Endothelial cell of umbilical vein (primary cell): ENCODE measurements at regions not wholly inside any gene's neighbourhood (a gene's known extent, or its start where the extent isn't known, plus 50 kb on each side); places are given as distances from the start of the nearest gene placed in this dataset.

Source experiments
- EZH2 ChIP-seq: IDR thresholded peaks from 2 replicates; pipeline ENCODE4 v1.6.1; 2012; ENCODE audit warnings: borderline replicate concordance, low read depth, mild to moderate bottlenecking, moderate library complexity, low read length, inconsistent platforms; ENCODE audit not compliant: severe bottlenecking
- FOS ChIP-seq: IDR thresholded peaks from 2 replicates; pipeline ENCODE4 v1.6.1; 2011; ENCODE audit warnings: mild to moderate bottlenecking, low read length, moderate library complexity, borderline replicate concordance; ENCODE audit not compliant: insufficient read depth
- GATA2 ChIP-seq: IDR thresholded peaks from 2 replicates; pipeline ENCODE4 v1.7.0; 2011; ENCODE audit warnings: low read depth, mild to moderate bottlenecking, moderate library complexity, mixed read lengths, low read length; ENCODE audit not compliant: insufficient read length, insufficient read depth
- JUN ChIP-seq: IDR thresholded peaks from 2 replicates; pipeline ENCODE4 v1.6.1; 2011; ENCODE audit warnings: borderline replicate concordance, low read depth; ENCODE audit not compliant: insufficient read length, insufficient read depth
- MYC ChIP-seq: IDR thresholded peaks from one replicate; pipeline ENCODE4 v1.6.1; 2011; ENCODE audit warnings: mild to moderate bottlenecking, low read depth, low read length
- POLR2A ChIP-seq: IDR thresholded peaks from 2 replicates; pipeline ENCODE4 v1.6.1; 2012; ENCODE audit warnings: low read depth, mild to moderate bottlenecking, control low read depth, low read length
- POLR2AphosphoS5 ChIP-seq: IDR thresholded peaks from 2 replicates; pipeline ENCODE4 v1.6.1; 2012; ENCODE audit warnings: low read depth, mild to moderate bottlenecking, control low read depth, low read length, moderate library complexity; ENCODE audit not compliant: insufficient read depth
- TF ChIP-seq, protein P1 (sequence below), 2 donors: IDR thresholded peaks; 1 replicate in 1 of 2; 2 replicates in 1 of 2; pipeline ENCODE4 v1.5.1; 2011; ENCODE audit warnings: low read length in 2 of 2, mild to moderate bottlenecking in 2 of 2, moderate library complexity in 2 of 2, control low read depth in 1 of 2, inconsistent platforms in 1 of 2, low read depth in 1 of 2; ENCODE audit not compliant: insufficient read depth in 1 of 2; ENCODE audit errors: extremely low read depth in 1 of 2
- TF ChIP-seq, protein P2 (sequence below): IDR thresholded peaks from 2 replicates; pipeline ENCODE4 v1.6.1; 2011; ENCODE audit not compliant: insufficient read depth, insufficient read length

DNA sequence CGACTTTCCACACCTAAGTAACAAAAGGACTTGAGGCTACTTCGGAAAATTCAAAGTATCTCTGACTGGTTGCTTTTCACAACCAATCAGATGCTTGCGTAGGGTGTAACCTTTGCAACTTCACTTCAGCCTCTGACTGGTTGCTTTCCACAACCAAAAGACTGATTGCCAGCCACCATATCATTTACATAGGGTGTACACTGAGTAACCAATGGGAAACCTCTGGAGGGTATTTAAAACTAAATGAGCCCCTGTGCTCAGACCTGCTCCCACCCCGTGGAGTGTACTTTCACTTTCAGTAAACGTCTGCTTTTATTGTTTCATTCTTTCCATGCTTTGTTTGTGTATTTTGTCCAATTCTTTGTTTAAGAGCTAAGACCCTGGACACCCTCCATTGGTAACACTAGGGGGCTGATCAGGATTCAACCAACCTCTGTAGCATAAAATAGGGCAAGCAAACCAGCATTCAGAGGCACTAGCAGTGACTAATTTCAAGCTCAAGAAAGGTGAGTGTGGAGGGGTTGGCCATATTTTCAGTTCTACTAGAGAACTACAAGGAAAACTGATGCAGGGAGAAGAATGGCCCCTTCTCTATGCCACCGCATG, 390.8 kb downstream of the POM121L12 start:
- TF ChIP-seq, protein P1, sequence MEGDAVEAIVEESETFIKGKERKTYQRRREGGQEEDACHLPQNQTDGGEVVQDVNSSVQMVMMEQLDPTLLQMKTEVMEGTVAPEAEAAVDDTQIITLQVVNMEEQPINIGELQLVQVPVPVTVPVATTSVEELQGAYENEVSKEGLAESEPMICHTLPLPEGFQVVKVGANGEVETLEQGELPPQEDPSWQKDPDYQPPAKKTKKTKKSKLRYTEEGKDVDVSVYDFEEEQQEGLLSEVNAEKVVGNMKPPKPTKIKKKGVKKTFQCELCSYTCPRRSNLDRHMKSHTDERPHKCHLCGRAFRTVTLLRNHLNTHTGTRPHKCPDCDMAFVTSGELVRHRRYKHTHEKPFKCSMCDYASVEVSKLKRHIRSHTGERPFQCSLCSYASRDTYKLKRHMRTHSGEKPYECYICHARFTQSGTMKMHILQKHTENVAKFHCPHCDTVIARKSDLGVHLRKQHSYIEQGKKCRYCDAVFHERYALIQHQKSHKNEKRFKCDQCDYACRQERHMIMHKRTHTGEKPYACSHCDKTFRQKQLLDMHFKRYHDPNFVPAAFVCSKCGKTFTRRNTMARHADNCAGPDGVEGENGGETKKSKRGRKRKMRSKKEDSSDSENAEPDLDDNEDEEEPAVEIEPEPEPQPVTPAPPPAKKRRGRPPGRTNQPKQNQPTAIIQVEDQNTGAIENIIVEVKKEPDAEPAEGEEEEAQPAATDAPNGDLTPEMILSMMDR (IDR thresholded peaks at IDR 0.05; ENCODE audit: extremely low read depth in 1 of 2, insufficient read depth in 1 of 2, low read depth in 1 of 2, low read length in 2 of 2): no peak
- TF ChIP-seq POLR2A: no peak
- TF ChIP-seq FOS: no peak
- no peak for TF ChIP-seq EZH2
- no peak for TF ChIP-seq POLR2AphosphoS5
- TF ChIP-seq MYC: no peak
- TF ChIP-seq JUN: no peak
- TF ChIP-seq, protein P2, sequence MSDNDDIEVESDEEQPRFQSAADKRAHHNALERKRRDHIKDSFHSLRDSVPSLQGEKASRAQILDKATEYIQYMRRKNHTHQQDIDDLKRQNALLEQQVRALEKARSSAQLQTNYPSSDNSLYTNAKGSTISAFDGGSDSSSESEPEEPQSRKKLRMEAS: no peak
- no peak for TF ChIP-seq GATA2
